COLO668 (cell line): ENCODE measurements at regions not wholly inside any gene's neighbourhood (a gene's known extent, or its start where the extent isn't known, plus 50 kb on each side); places are given as distances from the start of the nearest gene placed in this dataset.
"Not testable (repeated sequence)": the region's sequence is repeated elsewhere in the genome, so short reads cannot be mapped to it uniquely, and the experiment has no call there.

Experiments
- DNase-seq: peaks from one replicate; lab custom pipeline; 2025; ENCODE audit not compliant: unreplicated experiment; lab: John Stamatoyannopoulos, UW

- not testable (repeated sequence) for DNase-seq
Measured at GRCh38 chr10:15921423-15921945, 61.2 kb upstream of the MINDY3 start.

GRCh38 chr10:15931376-15931775, 71.1 kb upstream of the MINDY3 start:
- no peak for DNase-seq

GRCh38 chr10:15939543-15939942, 79.2 kb upstream of the MINDY3 start:
- DNase-seq, result not testable (repeated sequence)

DNA sequence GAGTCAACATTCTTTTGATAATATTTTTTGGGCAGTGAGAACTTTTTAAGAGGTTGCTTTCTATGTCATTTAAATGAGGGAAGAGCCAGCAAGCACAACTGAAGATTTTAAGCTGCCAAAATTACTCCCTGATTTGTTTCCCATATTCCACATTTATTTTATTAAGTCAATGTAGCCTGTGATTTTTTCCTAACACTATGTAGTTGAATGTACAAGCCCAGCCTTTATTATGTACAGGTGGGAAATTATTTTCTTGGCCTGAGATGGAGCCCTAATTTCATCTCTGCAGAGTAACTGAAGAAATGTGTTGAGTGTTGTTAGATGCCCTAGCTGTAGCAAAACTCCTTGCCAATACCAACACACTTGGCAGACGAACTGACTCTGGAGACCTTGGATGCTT, 83.1 kb upstream of the MINDY3 start:
- DNase-seq, result no peak

DNA sequence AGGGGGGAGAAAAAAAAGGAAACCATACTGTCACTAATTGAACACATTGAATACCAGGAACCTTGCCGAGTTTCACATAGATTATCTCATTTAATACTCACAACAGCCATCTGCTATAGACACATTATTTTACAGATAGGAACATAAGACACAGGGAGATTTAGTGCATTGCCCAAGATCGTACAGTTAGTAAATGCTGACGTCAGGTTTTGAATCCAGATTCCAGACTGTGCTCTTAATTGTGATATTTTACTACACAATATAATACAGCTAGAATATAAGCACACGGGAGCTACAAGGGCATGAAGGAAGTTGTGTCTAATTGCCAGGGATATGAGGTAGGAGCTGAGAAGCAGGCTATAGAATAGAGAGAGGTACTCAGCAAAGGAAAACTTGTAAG, 93.9 kb upstream of the MINDY3 start:
- DNase-seq, result no peak

- DNase-seq, result no peak
Measured at GRCh38 chr10:15960277-15960676, 100.0 kb upstream of the MINDY3 start.

DNA sequence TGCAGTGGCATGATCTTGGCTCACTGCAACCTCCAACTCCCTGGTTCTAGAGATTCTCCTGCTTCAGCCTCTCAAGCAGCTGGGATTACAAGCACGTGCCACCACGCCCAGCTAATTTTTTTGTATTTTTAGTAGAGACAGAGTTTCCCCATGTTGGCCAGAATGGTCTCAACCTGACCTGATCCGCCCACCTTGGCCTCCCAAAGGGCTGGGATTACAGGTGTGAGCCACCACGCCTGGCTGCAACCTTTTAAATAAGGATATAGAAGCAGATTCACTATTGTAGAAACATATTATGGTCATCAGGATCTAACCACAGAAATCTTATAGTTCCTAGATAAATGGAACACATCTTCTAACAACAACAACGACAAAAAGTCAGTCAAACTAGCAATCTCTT, 112.4 kb upstream of the MINDY3 start:
- not testable (repeated sequence) for DNase-seq

GRCh38 chr10:15985690-15986089, 125.4 kb upstream of the MINDY3 start:
- DNase-seq, result no peak

DNA sequence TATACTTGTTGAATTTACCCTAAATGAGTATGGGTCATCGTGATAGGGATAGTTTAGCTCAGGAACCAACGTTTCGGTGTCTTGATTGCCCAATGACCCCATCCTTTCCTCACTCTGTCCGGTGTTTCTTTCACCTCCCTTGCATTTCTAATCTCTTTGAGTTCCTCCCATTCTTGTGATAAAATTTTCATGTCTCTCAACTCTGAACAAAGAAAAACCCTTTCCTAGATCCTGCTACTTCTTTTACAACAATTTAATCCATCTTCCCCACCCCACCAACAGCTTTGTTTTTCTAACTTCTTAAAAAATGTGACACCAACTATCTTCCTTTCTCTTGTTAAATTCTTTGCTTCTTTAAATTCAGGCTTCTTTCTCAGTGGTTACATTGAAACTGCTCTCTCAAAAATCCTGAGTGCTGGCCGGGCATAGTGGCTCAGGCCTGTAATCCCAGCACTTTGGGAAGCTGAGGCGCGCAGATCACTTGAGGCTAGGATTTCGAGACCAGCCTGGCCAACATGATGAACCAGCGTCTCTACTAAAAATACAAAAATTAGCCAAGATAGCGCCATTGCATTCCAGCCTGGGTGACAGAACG, 130.3 kb upstream of the MINDY3 start:
- no peak for DNase-seq

DNA sequence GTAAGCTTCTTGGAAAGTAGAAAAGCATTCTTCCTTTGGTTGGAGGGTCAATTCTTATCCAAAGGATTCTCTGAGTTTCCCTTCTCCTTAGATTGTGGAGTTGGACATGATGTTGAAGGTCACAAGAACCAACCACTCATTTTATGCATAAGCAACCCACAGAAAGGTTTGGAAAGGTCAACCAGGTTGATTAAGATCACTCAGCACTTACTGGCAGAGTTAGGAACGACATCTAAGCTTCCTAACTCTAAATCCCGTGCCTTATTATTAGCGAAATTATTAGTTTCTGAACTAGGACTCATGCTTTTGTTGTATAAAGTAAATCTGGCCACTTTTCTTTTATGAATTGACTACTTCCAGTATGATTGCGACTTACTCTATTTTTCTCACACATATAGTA, 137.0 kb upstream of the MINDY3 start:
- no peak for DNase-seq

GRCh38 chr10:16001581-16001980, 141.3 kb upstream of the MINDY3 start:
- DNase-seq, result no peak

- no peak for DNase-seq
Measured at GRCh38 chr10:16009785-16010184, 149.5 kb upstream of the MINDY3 start.

DNA sequence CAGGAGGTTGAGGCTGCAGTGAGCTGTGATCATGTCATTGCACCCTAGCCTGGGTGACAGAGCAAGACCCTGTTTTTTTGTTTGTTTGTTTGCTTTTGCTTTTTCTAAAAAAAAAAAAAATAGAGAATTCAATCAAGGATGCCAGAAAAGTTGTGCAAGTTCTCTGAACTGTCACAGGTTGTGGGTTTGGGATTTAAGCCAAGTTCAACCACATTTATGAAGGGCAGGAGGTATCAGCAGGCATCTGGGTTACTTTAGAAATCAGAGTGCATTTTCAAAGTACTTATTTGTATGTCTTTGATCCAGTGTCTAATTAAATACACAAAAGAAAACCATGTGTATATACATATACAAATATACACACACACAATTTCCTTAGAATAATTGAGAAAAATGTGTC, 151.2 kb upstream of the MINDY3 start:
- DNase-seq, result no peak

- no peak for DNase-seq
Measured at GRCh38 chr10:16014469-16014868, 154.2 kb upstream of the MINDY3 start.

GRCh38 chr10:16016688-16017087, 156.4 kb upstream of the MINDY3 start:
- no peak for DNase-seq

- no peak for DNase-seq
Measured at GRCh38 chr10:16020836-16021235, 160.5 kb upstream of the MINDY3 start.

DNA sequence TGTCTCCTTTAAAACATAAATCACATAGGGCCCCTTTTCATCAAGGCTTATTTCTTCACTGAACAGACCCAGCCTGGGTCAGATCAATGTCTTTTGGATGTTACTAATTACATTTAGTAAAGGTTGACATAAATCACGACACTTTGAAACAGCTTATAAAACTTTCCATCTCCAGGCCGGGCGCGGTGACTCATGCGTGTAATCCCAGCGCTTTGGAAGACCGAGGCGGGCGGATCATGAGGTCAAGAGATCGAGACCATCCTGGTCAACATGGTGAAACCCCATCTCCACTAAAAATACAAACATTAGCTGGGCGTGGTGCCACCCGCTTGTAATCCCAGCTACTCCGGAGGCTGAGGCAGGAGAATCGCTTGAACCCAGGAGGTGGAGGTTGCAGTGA, 166.5 kb upstream of the MINDY3 start:
- DNase-seq, result not testable (repeated sequence)

GRCh38 chr10:16030562-16030961, 170.3 kb upstream of the MINDY3 start:
- no peak for DNase-seq

GRCh38 chr10:16049050-16049449, 188.7 kb upstream of the MINDY3 start:
- DNase-seq, result no peak

- DNase-seq, result no peak
Measured at GRCh38 chr10:16049782-16050181, 189.5 kb upstream of the MINDY3 start.

GRCh38 chr10:16063350-16063749, 203.0 kb upstream of the MINDY3 start:
- no peak for DNase-seq

GRCh38 chr10:16083551-16083950, 223.2 kb upstream of the MINDY3 start:
- not testable (repeated sequence) for DNase-seq

GRCh38 chr10:16105082-16105481, 244.8 kb upstream of the MINDY3 start:
- DNase-seq, result no peak
